ENCODE measurements at regions not wholly inside any gene's neighbourhood (a gene's known extent, or its start where the extent isn't known, plus 50 kb on each side); places are given as distances from the start of the nearest gene placed in this dataset.
"Not testable (repeated sequence)": the region's sequence is repeated elsewhere in the genome, so short reads cannot be mapped to it uniquely, and the experiment has no call there.

DNA sequence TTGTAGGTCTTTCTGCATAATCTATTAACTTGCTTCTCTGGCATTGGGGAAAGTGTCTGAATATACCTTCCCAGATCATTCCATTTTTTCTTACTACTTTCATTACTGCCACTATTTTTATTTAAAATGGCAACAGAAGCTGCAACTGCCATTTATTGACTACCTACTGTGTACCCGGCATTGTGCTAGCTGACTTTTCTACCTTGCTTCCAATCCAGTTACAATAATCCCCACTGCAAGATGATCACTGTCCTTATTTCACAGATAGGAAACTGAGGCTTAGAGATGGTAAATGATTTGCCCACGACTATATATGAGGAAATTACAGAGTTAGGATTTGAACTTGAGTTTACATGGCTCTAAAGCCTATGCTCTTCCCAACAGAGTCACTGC is 129.0 kb downstream of the MAP3K7 start (continued):
- TF ChIP-seq, protein P1, sequence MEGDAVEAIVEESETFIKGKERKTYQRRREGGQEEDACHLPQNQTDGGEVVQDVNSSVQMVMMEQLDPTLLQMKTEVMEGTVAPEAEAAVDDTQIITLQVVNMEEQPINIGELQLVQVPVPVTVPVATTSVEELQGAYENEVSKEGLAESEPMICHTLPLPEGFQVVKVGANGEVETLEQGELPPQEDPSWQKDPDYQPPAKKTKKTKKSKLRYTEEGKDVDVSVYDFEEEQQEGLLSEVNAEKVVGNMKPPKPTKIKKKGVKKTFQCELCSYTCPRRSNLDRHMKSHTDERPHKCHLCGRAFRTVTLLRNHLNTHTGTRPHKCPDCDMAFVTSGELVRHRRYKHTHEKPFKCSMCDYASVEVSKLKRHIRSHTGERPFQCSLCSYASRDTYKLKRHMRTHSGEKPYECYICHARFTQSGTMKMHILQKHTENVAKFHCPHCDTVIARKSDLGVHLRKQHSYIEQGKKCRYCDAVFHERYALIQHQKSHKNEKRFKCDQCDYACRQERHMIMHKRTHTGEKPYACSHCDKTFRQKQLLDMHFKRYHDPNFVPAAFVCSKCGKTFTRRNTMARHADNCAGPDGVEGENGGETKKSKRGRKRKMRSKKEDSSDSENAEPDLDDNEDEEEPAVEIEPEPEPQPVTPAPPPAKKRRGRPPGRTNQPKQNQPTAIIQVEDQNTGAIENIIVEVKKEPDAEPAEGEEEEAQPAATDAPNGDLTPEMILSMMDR (conservative IDR thresholded peaks at IDR 0.05; ENCODE audit: low read depth in 2 of 2): no peak
- TF ChIP-seq, protein P2, sequence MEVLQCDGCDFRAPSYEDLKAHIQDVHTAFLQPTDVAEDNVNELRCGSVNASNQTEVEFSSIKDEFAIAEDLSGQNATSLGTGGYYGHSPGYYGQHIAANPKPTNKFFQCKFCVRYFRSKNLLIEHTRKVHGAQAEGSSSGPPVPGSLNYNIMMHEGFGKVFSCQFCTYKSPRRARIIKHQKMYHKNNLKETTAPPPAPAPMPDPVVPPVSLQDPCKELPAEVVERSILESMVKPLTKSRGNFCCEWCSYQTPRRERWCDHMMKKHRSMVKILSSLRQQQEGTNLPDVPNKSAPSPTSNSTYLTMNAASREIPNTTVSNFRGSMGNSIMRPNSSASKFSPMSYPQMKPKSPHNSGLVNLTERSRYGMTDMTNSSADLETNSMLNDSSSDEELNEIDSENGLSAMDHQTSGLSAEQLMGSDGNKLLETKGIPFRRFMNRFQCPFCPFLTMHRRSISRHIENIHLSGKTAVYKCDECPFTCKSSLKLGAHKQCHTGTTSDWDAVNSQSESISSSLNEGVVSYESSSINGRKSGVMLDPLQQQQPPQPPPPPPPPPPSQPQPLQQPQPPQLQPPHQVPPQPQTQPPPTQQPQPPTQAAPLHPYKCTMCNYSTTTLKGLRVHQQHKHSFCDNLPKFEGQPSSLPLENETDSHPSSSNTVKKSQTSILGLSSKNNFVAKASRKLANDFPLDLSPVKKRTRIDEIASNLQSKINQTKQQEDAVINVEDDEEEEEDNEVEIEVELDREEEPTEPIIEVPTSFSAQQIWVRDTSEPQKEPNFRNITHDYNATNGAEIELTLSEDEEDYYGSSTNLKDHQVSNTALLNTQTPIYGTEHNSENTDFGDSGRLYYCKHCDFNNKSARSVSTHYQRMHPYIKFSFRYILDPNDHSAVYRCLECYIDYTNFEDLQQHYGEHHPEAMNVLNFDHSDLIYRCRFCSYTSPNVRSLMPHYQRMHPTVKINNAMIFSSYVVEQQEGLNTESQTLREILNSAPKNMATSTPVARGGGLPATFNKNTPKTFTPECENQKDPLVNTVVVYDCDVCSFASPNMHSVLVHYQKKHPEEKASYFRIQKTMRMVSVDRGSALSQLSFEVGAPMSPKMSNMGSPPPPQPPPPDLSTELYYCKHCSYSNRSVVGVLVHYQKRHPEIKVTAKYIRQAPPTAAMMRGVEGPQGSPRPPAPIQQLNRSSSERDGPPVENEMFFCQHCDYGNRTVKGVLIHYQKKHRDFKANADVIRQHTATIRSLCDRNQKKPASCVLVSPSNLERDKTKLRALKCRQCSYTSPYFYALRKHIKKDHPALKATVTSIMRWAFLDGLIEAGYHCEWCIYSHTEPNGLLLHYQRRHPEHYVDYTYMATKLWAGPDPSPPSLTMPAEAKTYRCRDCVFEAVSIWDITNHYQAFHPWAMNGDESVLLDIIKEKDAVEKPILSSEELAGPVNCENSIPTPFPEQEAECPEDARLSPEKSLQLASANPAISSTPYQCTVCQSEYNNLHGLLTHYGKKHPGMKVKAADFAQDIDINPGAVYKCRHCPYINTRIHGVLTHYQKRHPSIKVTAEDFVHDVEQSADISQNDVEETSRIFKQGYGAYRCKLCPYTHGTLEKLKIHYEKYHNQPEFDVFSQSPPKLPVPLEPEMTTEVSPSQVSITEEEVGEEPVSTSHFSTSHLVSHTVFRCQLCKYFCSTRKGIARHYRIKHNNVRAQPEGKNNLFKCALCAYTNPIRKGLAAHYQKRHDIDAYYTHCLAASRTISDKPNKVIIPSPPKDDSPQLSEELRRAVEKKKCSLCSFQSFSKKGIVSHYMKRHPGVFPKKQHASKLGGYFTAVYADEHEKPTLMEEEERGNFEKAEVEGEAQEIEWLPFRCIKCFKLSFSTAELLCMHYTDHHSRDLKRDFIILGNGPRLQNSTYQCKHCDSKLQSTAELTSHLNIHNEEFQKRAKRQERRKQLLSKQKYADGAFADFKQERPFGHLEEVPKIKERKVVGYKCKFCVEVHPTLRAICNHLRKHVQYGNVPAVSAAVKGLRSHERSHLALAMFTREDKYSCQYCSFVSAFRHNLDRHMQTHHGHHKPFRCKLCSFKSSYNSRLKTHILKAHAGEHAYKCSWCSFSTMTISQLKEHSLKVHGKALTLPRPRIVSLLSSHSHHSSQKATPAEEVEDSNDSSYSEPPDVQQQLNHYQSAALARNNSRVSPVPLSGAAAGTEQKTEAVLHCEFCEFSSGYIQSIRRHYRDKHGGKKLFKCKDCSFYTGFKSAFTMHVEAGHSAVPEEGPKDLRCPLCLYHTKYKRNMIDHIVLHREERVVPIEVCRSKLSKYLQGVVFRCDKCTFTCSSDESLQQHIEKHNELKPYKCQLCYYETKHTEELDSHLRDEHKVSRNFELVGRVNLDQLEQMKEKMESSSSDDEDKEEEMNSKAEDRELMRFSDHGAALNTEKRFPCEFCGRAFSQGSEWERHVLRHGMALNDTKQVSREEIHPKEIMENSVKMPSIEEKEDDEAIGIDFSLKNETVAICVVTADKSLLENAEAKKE (CRISPR knock-in tag; IDR thresholded peaks at IDR 0.05): no peak
- TF ChIP-seq EZH2phosphoT487 (IDR thresholded peaks at IDR 0.05; ENCODE audit: unreplicated experiment): no peak
- no peak for TF ChIP-seq STAT1 (IDR thresholded peaks at IDR 0.05; ENCODE audit: unreplicated experiment)
- no peak for TF ChIP-seq EZH2 (IDR thresholded peaks at IDR 0.05; ENCODE audit: low read depth, unreplicated experiment)
- no peak for TF ChIP-seq POLR2AphosphoS5 (IDR thresholded peaks at IDR 0.05; ENCODE audit: low read depth)

DNA sequence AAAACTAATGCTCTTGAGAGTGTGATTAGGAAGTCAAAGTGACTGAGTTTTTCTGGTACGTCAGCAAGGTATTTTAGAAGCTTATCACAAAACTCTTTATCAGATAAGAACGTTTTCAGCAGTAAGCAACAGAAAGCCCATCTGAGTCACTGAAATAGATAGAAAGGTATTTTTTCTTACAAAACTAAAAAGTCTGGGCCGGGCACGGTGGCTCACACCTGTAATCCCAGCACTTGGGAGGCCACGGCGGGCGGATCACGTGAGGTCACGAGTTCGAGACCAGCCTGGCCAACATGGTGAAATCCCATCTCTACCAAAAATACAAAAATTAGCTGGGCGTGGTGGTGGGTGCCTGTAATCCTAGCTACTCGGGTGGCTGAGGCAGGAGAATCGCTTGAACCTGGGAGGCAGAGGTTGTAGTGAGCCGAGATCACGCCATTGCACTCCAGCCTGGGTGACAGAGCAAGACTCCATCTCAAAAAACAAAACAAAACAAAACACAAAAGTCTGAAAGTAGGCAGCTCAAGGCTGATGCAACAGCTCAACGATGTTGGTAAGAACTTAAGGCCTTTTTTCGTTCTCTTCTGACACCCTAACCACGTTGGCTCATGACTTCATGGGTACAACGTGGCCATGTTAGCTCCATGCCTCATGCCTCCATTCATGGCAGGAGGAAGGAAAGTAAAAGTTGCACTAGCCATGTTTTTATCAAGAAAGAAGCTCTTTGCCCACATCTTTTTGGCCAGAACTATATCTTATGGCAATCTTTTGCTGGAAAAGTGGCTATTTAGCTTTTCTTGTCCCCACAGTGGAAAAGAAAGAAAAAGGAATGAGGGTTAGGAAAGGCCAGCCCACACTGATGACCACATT is 129.6 kb downstream of the MAP3K7 start:
- not testable (repeated sequence) for H3K4me1 ChIP-seq (ENCODE audit: insufficient read depth); H4K20me1 ChIP-seq (replicated peaks; ENCODE audit: insufficient read depth); H3K9me2 ChIP-seq (ENCODE audit: insufficient read depth); H3K4me1 Mint-ChIP-seq; H3K27me3 ChIP-seq (ENCODE audit: insufficient read depth); H3K4me3 ChIP-seq; H3K27me3 Mint-ChIP-seq (ENCODE audit: insufficient read depth, low read depth, poor library complexity); H3F3A ChIP-seq (replicated peaks; ENCODE audit: low read depth); H3K36me3 Mint-ChIP-seq (ENCODE audit: low read depth); H3K79me2 ChIP-seq (replicated peaks; ENCODE audit: insufficient read depth); DNase-seq (ENCODE audit: low spot score); H3K4me3 Mint-ChIP-seq; H3K27ac Mint-ChIP-seq; H3K27ac ChIP-seq (ENCODE audit: low read depth); ATAC-seq; H3K4me2 ChIP-seq; H3K9me3 Mint-ChIP-seq; H3K36me3 ChIP-seq (ENCODE audit: insufficient read depth)
- H2AFZ ChIP-seq: peak overlapping the region; percentile 63
